HepG2 (cell line): ENCODE measurements at regions not wholly inside any gene's neighbourhood (a gene's known extent, or its start where the extent isn't known, plus 50 kb on each side); places are given as distances from the start of the nearest gene placed in this dataset.

Experiments
- ATAC-seq: fragments of 200-7000 bp; cut with Tn5 transposase; 3 replicates; pipeline ENCODE4 v1.9.1; 2020; ENCODE audit warnings: mild to moderate bottlenecking, moderate library complexity
- BruUV-seq: library from RNA; stranded (reverse); fragments of 400-500 nt; replicated peaks from 2 replicates; lab custom pipeline; 2021; lab: Mats Ljungman, UMichigan
- CTCF ChIA-PET: fragments of 300-600 bp; formaldehyde crosslinking; extraction: SDS; loops from one replicate; lab custom pipeline; 2021; ENCODE audit warnings: low total read pairs, inconsistent platforms, low intra/inter-chr PET ratio; lab: Yijun Ruan, JAX
- POLR2A ChIA-PET: fragments of 350-600 bp; sonication (Branson Sonifier 250); formaldehyde crosslinking; loops from one replicate; lab custom pipeline; 2020; ENCODE audit warnings: antibody characterized with exemption, inconsistent platforms; lab: Yijun Ruan, JAX
- DNase-seq: peaks from one replicate; pipeline ENCODE4 v3.0.0-alpha.2; 2015; ENCODE audit warnings: low spot score
- FAIRE-seq: peaks from 3 replicates; lab custom pipeline; 2011; peaks lifted over from hg19 to GRCh38; lab: Jason Lieb, UNC
- H2AFZ ChIP-seq: one replicate; pipeline ENCODE4 v1.6.1; 2011; ENCODE audit warnings: low read length, inconsistent platforms
- H3K27ac ChIP-seq: fragments of 300-600 bp; 3 replicates; pipeline ENCODE4 v1.8.0; 2011; ENCODE audit warnings: mixed run types, mild to moderate bottlenecking, mixed read lengths, low read length, inconsistent platforms; ENCODE audit not compliant: insufficient read depth; ENCODE audit errors: extremely low read length
- H3K27me3 ChIP-seq, 2 experiments: fragments of 200-600 bp in 1 of 2; 2 replicates in 1 of 2; 3 replicates in 1 of 2; pipeline versions ENCODE4 v1.6.0 to v1.8.0; 2011; ENCODE audit warnings: low read length in 2 of 2, mild to moderate bottlenecking in 2 of 2, moderate library complexity in 2 of 2, inconsistent platforms in 1 of 2; ENCODE audit not compliant: insufficient read depth in 2 of 2, control insufficient read depth in 1 of 2
- H3K36me3 ChIP-seq, 2 experiments: fragments of 200-600 bp in 1 of 2; replicated peaks in 1 of 2; 2 replicates in 1 of 2; 3 replicates in 1 of 2; pipeline versions ENCODE4 v1.5.1 to v1.8.0; 2011; ENCODE audit warnings: low read length in 2 of 2, inconsistent platforms in 1 of 2; ENCODE audit not compliant: insufficient read depth in 2 of 2, control insufficient read depth in 1 of 2
- H3K4me1 ChIP-seq: 2 replicates; pipeline ENCODE4 v1.5.1; 2012; ENCODE audit warnings: low read length, inconsistent platforms; ENCODE audit not compliant: insufficient read depth
- H3K4me2 ChIP-seq: 2 replicates; pipeline ENCODE4 v1.6.0; 2011; ENCODE audit warnings: low read depth, low read length, inconsistent platforms
- H3K4me3 ChIP-seq, 3 experiments: fragments of 200-600 bp in 1 of 3; sonication (generic), shearing (Covaris generic) in 1 of 3; replicated peaks in 1 of 3; 2 replicates each; pipeline ENCODE4 v1.5.1; 2011 to 2016; ENCODE audit warnings: low read length in 3 of 3, inconsistent platforms in 2 of 3, low read depth in 2 of 3, mild to moderate bottlenecking in 2 of 3, control low read depth in 1 of 3, mixed read lengths in 1 of 3; ENCODE audit not compliant: insufficient read depth in 1 of 3
- H3K79me2 ChIP-seq: one replicate; pipeline ENCODE4 v1.6.1; 2011; ENCODE audit warnings: low read length, inconsistent platforms; ENCODE audit not compliant: insufficient read depth
- H3K9ac ChIP-seq: 2 replicates; pipeline ENCODE4 v1.6.0; 2011; ENCODE audit warnings: mild to moderate bottlenecking, low read depth, low read length, inconsistent platforms; ENCODE audit not compliant: insufficient read depth
- H3K9me3 ChIP-seq: 2 replicates; pipeline ENCODE4 v1.5.1; 2012; ENCODE audit warnings: mild to moderate bottlenecking, low read length
- H4K20me1 ChIP-seq: 2 replicates; pipeline ENCODE4 v1.6.0; 2011; ENCODE audit warnings: inconsistent platforms, mild to moderate bottlenecking, low read length, moderate library complexity; ENCODE audit not compliant: insufficient read depth
- CTCF ChIP-seq: sonication (generic); formaldehyde crosslinking; IDR thresholded peaks from 2 replicates; pipeline ENCODE4 v1.5.0; 2020; ENCODE audit warnings: mild to moderate bottlenecking, missing genetic modification reagents, moderate library complexity
- MAFK ChIP-seq, 2 experiments: IDR thresholded peaks in 1 of 2; conservative IDR thresholded peaks in 1 of 2; 2 replicates each; pipeline ENCODE4 v1.6.1; 2011; ENCODE audit warnings: improper control_type of control experiment in 2 of 2, low read length in 2 of 2
- MAX ChIP-seq: IDR thresholded peaks from 2 replicates; pipeline ENCODE4 v1.6.1; 2012; ENCODE audit warnings: inconsistent platforms
- SMC3 ChIP-seq: IDR thresholded peaks from 2 replicates; pipeline ENCODE4 v1.6.1; 2011; ENCODE audit warnings: low read length, improper control_type of control experiment
- STAG1 ChIP-seq: sonication (generic); formaldehyde crosslinking; IDR thresholded peaks from 2 replicates; pipeline ENCODE4 v1.4.0; 2020; ENCODE audit warnings: missing genetic modification reagents
- TRIM24 ChIP-seq: sonication (generic); formaldehyde crosslinking; IDR thresholded peaks from 2 replicates; pipeline ENCODE4 v1.8.0; 2022; ENCODE audit warnings: mild to moderate bottlenecking, missing genetic modification reagents
- ZNF407 ChIP-seq: sonication (generic); formaldehyde crosslinking; IDR thresholded peaks from one replicate; pipeline ENCODE4 v1.5.1; 2020; ENCODE audit warnings: mild to moderate bottlenecking, missing genetic modification reagents; ENCODE audit errors: not compliant biosample characterization
- WGBS: methylation state at CpG from one replicate; pipeline ENCODE4 v1.1.6; 2017; ENCODE audit warnings: low lambda C conversion rate; 5-methylcytosine and 5-hydroxymethylcytosine counted together
- in situ Hi-C: cut with HindIII; loops from 2 replicates; pipeline ENCODE4 v1.10.0; 2017; ENCODE audit warnings: low pct_unique_long_range_greater_than_20kb; ENCODE audit not compliant: extremely low pct_ligation_motif_present
- intact Hi-C: fragments of 100-400 bp; cut with micrococcal nuclease; formaldehyde crosslinking; loops from one replicate; pipeline ENCODE4 v1.10.0; 2022; ENCODE audit not compliant: unreplicated experiment

- WGBS = 18% methylated on average over 4 of the region's 4 CpGs
- Histone ChIP-seq H3K4me1 (no peaks in the 10 kb centered on the region), H4K20me1 (no peaks in the 10 kb centered on the region), H3K36me3 (no peaks in the 10 kb centered on the region), H3K4me3 (no peak overlapping the region), H3K9me3 (peaks cover 8% of the 10 kb centered on the region; the same call in 1 of the 2 replicates), H3K79me2 (no peaks in the 10 kb centered on the region), H3K27me3 (no peaks in the 10 kb centered on the region; a peak in 1 of 5 replicates), H3K4me2 (no peak overlapping the region), H2AFZ (no peak overlapping the region), H3K9ac (no peak overlapping the region), H3K27ac (no peak overlapping the region)
- TF ChIP-seq SMC3 (peak; percentile 5; the same call in 1 of the 2 replicates), STAG1 (CRISPR knock-in tag) (peak; percentile 61), ZNF407 (no peak), MAFK (conservative IDR thresholded peaks at IDR 0.05 in 1 of 2, IDR thresholded peaks at IDR 0.05 in 1 of 2; ENCODE audit: low read length in 2 of 2) (0 out of 4 replicates have a peak, but pooled peaks of 1 of the 2 experiments have one; percentile 36), CTCF (peak; percentile 53), TRIM24 (CRISPR knock-in tag) (no peak), MAX (peak; percentile 38; the same call in 1 of the 2 replicates)
- DNase-seq (peak; percentile 22), ATAC-seq (peak; percentile 91), FAIRE-seq (peak; percentile 26)
- POLR2A ChIA-PET = no interaction called here
- in situ Hi-C loops (no loop called here), intact Hi-C loops (loop anchor here (5.0 to 10.0 kb wide), 2 partner anchors 916 to 1778 kb away; no protein-coding TSS in a partner anchor)
- CTCF ChIA-PET = interaction anchor here (1.9 kb wide), 1 partner anchor 912 kb away, joined by 7 read pairs; no protein-coding TSS in a partner anchor
- no TSS peak for BruUV-seq
These were observed 907.1 kb downstream of the FSTL5 start for GRCh38 chr4:161256716-161257115.
